Ovary (tissue), 7 donors: ENCODE measurements at regions not wholly inside any gene's neighbourhood (a gene's known extent, or its start where the extent isn't known, plus 50 kb on each side); places are given as distances from the start of the nearest gene placed in this dataset.

ENCODE experiments used
- DNase-seq, 5 donors: peaks; one replicate each; pipeline ENCODE4 v3.0.0-alpha.2; 2019 to 2020
- H3K27ac ChIP-seq, 2 donors: fragments of 200-600 bp; one replicate each; pipeline versions ENCODE4 v1.5.1 to v1.8.0; 2019 to 2022
- H3K27me3 ChIP-seq: fragments of 200-600 bp; one replicate; pipeline ENCODE4 v1.8.0; 2022
- H3K36me3 ChIP-seq: fragments of 200-600 bp; sonication (generic); one replicate; pipeline ENCODE4 v1.5.1; 2019
- H3K4me1 ChIP-seq: one replicate; pipeline ENCODE4 v1.8.1; 2013; ENCODE audit warnings: mild to moderate bottlenecking, moderate library complexity; ENCODE audit not compliant: insufficient read depth
- H3K4me3 ChIP-seq: fragments of 200-600 bp; sonication (generic); one replicate; pipeline ENCODE4 v1.5.1; 2017
- H3K9me3 ChIP-seq, 2 donors: fragments of 200-600 bp in 1 of 2; sonication (generic) in 1 of 2; one replicate each; pipeline versions ENCODE4 v1.5.1 to v1.8.1; 2013 to 2019; ENCODE audit warnings: mild to moderate bottlenecking in 1 of 2, moderate library complexity in 1 of 2
- CTCF ChIP-seq, 3 donors: fragments of 450-650 bp in 2 of 3; fragments of 200-600 bp in 1 of 3; IDR thresholded peaks; one replicate each; pipeline versions ENCODE4 v1.5.1 to v1.8.0; 2016 to 2022; ENCODE audit warnings: antibody characterized with exemption in 3 of 3, mild to moderate bottlenecking in 1 of 3
- EP300 ChIP-seq: sonication (generic); formaldehyde crosslinking; IDR thresholded peaks from one replicate; pipeline ENCODE4 v1.6.1; 2017; ENCODE audit warnings: antibody characterized with exemption
- POLR2A ChIP-seq: fragments of 450-650 bp; IDR thresholded peaks from one replicate; pipeline ENCODE4 v1.6.1; 2017; ENCODE audit warnings: antibody characterized with exemption, mild to moderate bottlenecking, moderate library complexity
- WGBS, 3 donors: extraction: QIAGEN DNeasy Blood & Tissue Kit in 1 of 3; methylation state at CpG; one replicate each; pipeline versions ENCODE4 v1.1.5 to v1.1.7; 2013 to 2017; 5-methylcytosine and 5-hydroxymethylcytosine counted together
- intact Hi-C, 4 donors: fragments of 100-400 bp; cut with DNase I; formaldehyde crosslinking; loops; one replicate each; pipeline versions ENCODE4 v1.11.0 to v1.15.1; 2022 to 2023
- donor health status: DM: no; HTN: no; CAD: no; lungs with moderate emphysema.
- donor health status: DM: no; HTN: no; CAD: no.
- donor health status: Bipolar disorder and iron deficiency.
- donor health status: DM: no; HTN: no; CAD: no.
- donor health status: DM: yes; HTN: yes; CAD: no.

GRCh38 chr4:14802596-14802995 lies 199.7 kb upstream of the CPEB2 start:
- Histone ChIP-seq H3K27ac (no peak overlapping the region), H3K4me1 (no peaks in the 10 kb centered on the region), H3K4me3 (no peak overlapping the region), H3K9me3 (peaks cover 0 to 4% of the 10 kb centered on the region in 2 donors), H3K27me3 (no peaks in the 10 kb centered on the region), H3K36me3 (no peaks in the 10 kb centered on the region)
- intact Hi-C loops, result no loop called here
- TF ChIP-seq EP300, result no peak
- no peak for TF ChIP-seq CTCF (IDR thresholded peaks at IDR 0.05)
- no peak for TF ChIP-seq POLR2A
- DNase-seq, result no peak
- WGBS, 3 donors, result 78 to 86% (median 78%) methylated on average over 2 of the region's 2 CpGs

GRCh38 chr4:14807856-14808255 lies 194.4 kb upstream of the CPEB2 start:
- H3K27ac ChIP-seq, result no peak overlapping the region
- intact Hi-C loops, result no loop called here
- no peaks in the 10 kb centered on the region for H3K27me3 ChIP-seq
- no peaks in the 10 kb centered on the region for H3K36me3 ChIP-seq
- WGBS, 3 donors, result 85 to 89% (median 87%) methylated on average over 4 of the region's 4 CpGs
- H3K4me3 ChIP-seq, result no peak overlapping the region
- no peak for DNase-seq
- no peaks in the 10 kb centered on the region for H3K9me3 ChIP-seq
- TF ChIP-seq EP300 (no peak), POLR2A (no peak), CTCF (IDR thresholded peaks at IDR 0.05) (no peak)
- H3K4me1 ChIP-seq, result no peaks in the 10 kb centered on the region

- Histone ChIP-seq H3K4me3 (no peak overlapping the region), H3K9me3 (no peaks in the 10 kb centered on the region), H3K36me3 (no peaks in the 10 kb centered on the region), H3K27me3 (no peaks in the 10 kb centered on the region), H3K4me1 (no peaks in the 10 kb centered on the region), H3K27ac (no peak overlapping the region)
- WGBS, 3 donors, result 66 to 74% (median 71%) methylated on average over 2 of the region's 2 CpGs
- no peak for TF ChIP-seq EP300
- TF ChIP-seq CTCF (IDR thresholded peaks at IDR 0.05), result no peak
- no peak for TF ChIP-seq POLR2A
- intact Hi-C loops, result no loop called here
- DNase-seq, result no peak
These were observed 193.1 kb upstream of the CPEB2 start for GRCh38 chr4:14809203-14809602.

- H3K9me3 ChIP-seq, result no peaks in the 10 kb centered on the region
- TF ChIP-seq CTCF (IDR thresholded peaks at IDR 0.05), result no peak
- TF ChIP-seq POLR2A, result no peak
- no peak for TF ChIP-seq EP300
- no peaks in the 10 kb centered on the region for H3K27me3 ChIP-seq
- no peaks in the 10 kb centered on the region for H3K36me3 ChIP-seq
- no peak overlapping the region for H3K4me3 ChIP-seq
- no peak overlapping the region for H3K27ac ChIP-seq
- DNase-seq, result no peak
- intact Hi-C loops, result no loop called here
- WGBS, 3 donors, result 65 to 72% (median 71%) methylated on average over 2 of the region's 2 CpGs
- no peaks in the 10 kb centered on the region for H3K4me1 ChIP-seq
These were observed 192.2 kb upstream of the CPEB2 start for GRCh38 chr4:14810121-14810520.

GRCh38 chr4:14810568-14810967 lies 191.7 kb upstream of the CPEB2 start:
- Histone ChIP-seq H3K36me3 (no peaks in the 10 kb centered on the region), H3K4me1 (no peaks in the 10 kb centered on the region), H3K9me3 (no peaks in the 10 kb centered on the region), H3K4me3 (no peak overlapping the region), H3K27ac (no peak overlapping the region), H3K27me3 (no peaks in the 10 kb centered on the region)
- TF ChIP-seq EP300 (no peak), POLR2A (no peak), CTCF (IDR thresholded peaks at IDR 0.05) (no peak)
- 32 to 36% (median 34%) methylated on average over 2 of the region's 2 CpGs for WGBS, 3 donors
- DNase-seq, result no peak
- intact Hi-C loops, result no loop called here
